IPS-18a (cell line): ENCODE measurements at regions not wholly inside any gene's neighbourhood (a gene's known extent, or its start where the extent isn't known, plus 50 kb on each side); places are given as distances from the start of the nearest gene placed in this dataset.

Experiments
- H3K27ac ChIP-seq: one replicate; pipeline ENCODE4 v1.5.1; 2013; ENCODE audit warnings: low read length
- H3K27me3 ChIP-seq: one replicate; pipeline ENCODE4 v1.6.1; 2013; ENCODE audit warnings: mild to moderate bottlenecking, low read length; ENCODE audit not compliant: control insufficient read depth, insufficient read depth
- H3K36me3 ChIP-seq: one replicate; pipeline ENCODE4 v1.6.1; 2013; ENCODE audit warnings: low read depth, low read length; ENCODE audit not compliant: control insufficient read depth
- H3K4me1 ChIP-seq: one replicate; pipeline ENCODE4 v1.6.1; 2013; ENCODE audit warnings: low read depth, low read length; ENCODE audit not compliant: control insufficient read depth
- H3K4me3 ChIP-seq: one replicate; pipeline ENCODE4 v1.5.1; 2013; ENCODE audit warnings: low read length
- H3K9ac ChIP-seq: one replicate; pipeline ENCODE4 v1.6.1; 2013; ENCODE audit warnings: mild to moderate bottlenecking, low read length, moderate library complexity
- H3K9me3 ChIP-seq: one replicate; pipeline ENCODE4 v1.6.1; 2013; ENCODE audit warnings: low read depth, low read length; ENCODE audit not compliant: control insufficient read depth

GRCh38 chr11:70717936-70718595, 319.7 kb downstream of the CTTN start:
- H3K9me3 ChIP-seq, result no peaks in the 10 kb centered on the region
- no peaks in the 10 kb centered on the region for H3K27me3 ChIP-seq
- no peak overlapping the region for H3K27ac ChIP-seq
- no peak overlapping the region for H3K4me3 ChIP-seq
- H3K9ac ChIP-seq, result no peak overlapping the region
- H3K36me3 ChIP-seq, result no peaks in the 10 kb centered on the region
- H3K4me1 ChIP-seq, result peaks cover 11% of the 10 kb centered on the region

- no peaks in the 10 kb centered on the region for H3K4me1 ChIP-seq
- no peak overlapping the region for H3K27ac ChIP-seq
- H3K9me3 ChIP-seq, result no peaks in the 10 kb centered on the region
- H3K36me3 ChIP-seq, result no peaks in the 10 kb centered on the region
- no peak overlapping the region for H3K9ac ChIP-seq
- H3K27me3 ChIP-seq, result no peaks in the 10 kb centered on the region
- no peak overlapping the region for H3K4me3 ChIP-seq
Observed at GRCh38 chr11:70719516-70719915, 321.2 kb downstream of the CTTN start.

GRCh38 chr11:70720281-70720680, 322.0 kb downstream of the CTTN start:
- Histone ChIP-seq H3K4me1 (no peaks in the 10 kb centered on the region), H3K9me3 (no peaks in the 10 kb centered on the region), H3K4me3 (no peak overlapping the region), H3K9ac (no peak overlapping the region), H3K27ac (no peak overlapping the region), H3K36me3 (no peaks in the 10 kb centered on the region), H3K27me3 (no peaks in the 10 kb centered on the region)

- H3K27ac ChIP-seq, result no peak overlapping the region
- no peak overlapping the region for H3K4me3 ChIP-seq
- no peaks in the 10 kb centered on the region for H3K27me3 ChIP-seq
- no peaks in the 10 kb centered on the region for H3K36me3 ChIP-seq
- H3K9ac ChIP-seq, result no peak overlapping the region
- H3K4me1 ChIP-seq, result no peaks in the 10 kb centered on the region
- no peaks in the 10 kb centered on the region for H3K9me3 ChIP-seq
Observed at GRCh38 chr11:70721006-70721405, 322.7 kb downstream of the CTTN start.

- Histone ChIP-seq H3K9ac (no peak overlapping the region), H3K4me1 (peaks cover 5% of the 10 kb centered on the region), H3K27me3 (no peaks in the 10 kb centered on the region), H3K9me3 (no peaks in the 10 kb centered on the region), H3K27ac (no peak overlapping the region), H3K36me3 (no peaks in the 10 kb centered on the region), H3K4me3 (no peak overlapping the region)
Observed at GRCh38 chr11:70725278-70725677, 326.9 kb downstream of the CTTN start.

GRCh38 chr11:70725739-70726138, 327.4 kb downstream of the CTTN start:
- H3K36me3 ChIP-seq, result no peaks in the 10 kb centered on the region
- H3K27me3 ChIP-seq, result no peaks in the 10 kb centered on the region
- no peak overlapping the region for H3K4me3 ChIP-seq
- no peak overlapping the region for H3K27ac ChIP-seq
- H3K9ac ChIP-seq, result no peak overlapping the region
- peaks cover 5% of the 10 kb centered on the region for H3K4me1 ChIP-seq
- H3K9me3 ChIP-seq, result no peaks in the 10 kb centered on the region

GRCh38 chr11:70727021-70727420, 328.7 kb downstream of the CTTN start:
- H3K27ac ChIP-seq, result no peak overlapping the region
- no peak overlapping the region for H3K4me3 ChIP-seq
- peaks cover 5% of the 10 kb centered on the region for H3K4me1 ChIP-seq
- no peaks in the 10 kb centered on the region for H3K36me3 ChIP-seq
- no peaks in the 10 kb centered on the region for H3K27me3 ChIP-seq
- H3K9me3 ChIP-seq, result no peaks in the 10 kb centered on the region
- H3K9ac ChIP-seq, result no peak overlapping the region

GRCh38 chr11:70727899-70728620, 329.7 kb downstream of the CTTN start:
- Histone ChIP-seq H3K4me3 (no peak overlapping the region), H3K27ac (no peak overlapping the region), H3K9ac (no peak overlapping the region), H3K36me3 (no peaks in the 10 kb centered on the region), H3K4me1 (peaks cover 5% of the 10 kb centered on the region), H3K27me3 (no peaks in the 10 kb centered on the region), H3K9me3 (no peaks in the 10 kb centered on the region)

- Histone ChIP-seq H3K36me3 (no peaks in the 10 kb centered on the region), H3K4me1 (peaks cover 5% of the 10 kb centered on the region), H3K27ac (no peak overlapping the region), H3K9ac (no peak overlapping the region), H3K4me3 (no peak overlapping the region), H3K27me3 (no peaks in the 10 kb centered on the region), H3K9me3 (no peaks in the 10 kb centered on the region)
Observed at GRCh38 chr11:70729949-70730348, 331.6 kb downstream of the CTTN start.

GRCh38 chr11:70730411-70730810, 332.1 kb downstream of the CTTN start:
- Histone ChIP-seq H3K4me3 (no peak overlapping the region), H3K4me1 (peaks cover 5% of the 10 kb centered on the region), H3K36me3 (no peaks in the 10 kb centered on the region), H3K27ac (no peak overlapping the region), H3K27me3 (no peaks in the 10 kb centered on the region), H3K9me3 (no peaks in the 10 kb centered on the region), H3K9ac (no peak overlapping the region)

- H3K4me3 ChIP-seq, result no peak overlapping the region
Observed at GRCh38 chr11:70731271-70732022, 333.1 kb downstream of the CTTN start.

More at GRCh38 chr11:70731271-70732022, 333.1 kb downstream of the CTTN start:
- Histone ChIP-seq H3K27ac (no peak overlapping the region), H3K36me3 (no peaks in the 10 kb centered on the region), H3K4me1 (peaks cover 5% of the 10 kb centered on the region), H3K9ac (no peak overlapping the region), H3K9me3 (no peaks in the 10 kb centered on the region), H3K27me3 (no peaks in the 10 kb centered on the region)
